HG03565 (cell line): ENCODE measurements at regions not wholly inside any gene's neighbourhood (a gene's known extent, or its start where the extent isn't known, plus 50 kb on each side); places are given as distances from the start of the nearest gene placed in this dataset.

Experiments
- ATAC-seq: cut with Tn5 transposase; IDR thresholded peaks from one replicate; pipeline ENCODE4 v1.9.1; 2021; ENCODE audit warnings: mild to moderate bottlenecking, moderate library complexity; ENCODE audit not compliant: unreplicated experiment

GRCh38 chr1:37127254-37127748 is 93.0 kb upstream of the GRIK3 start:
- no peak for ATAC-seq

GRCh38 chr1:37128091-37128490 is 93.8 kb upstream of the GRIK3 start:
- no peak for ATAC-seq

GRCh38 chr1:37130221-37130948 is 96.1 kb upstream of the GRIK3 start:
- no peak for ATAC-seq

- no peak for ATAC-seq
Observed at GRCh38 chr1:37131281-37131680, 97.0 kb upstream of the GRIK3 start.

- ATAC-seq: no peak
Observed at GRCh38 chr1:37133276-37134145, 99.2 kb upstream of the GRIK3 start.

- no peak for ATAC-seq
Observed at GRCh38 chr1:37134599-37134998, 100.3 kb upstream of the GRIK3 start.

- no peak for ATAC-seq
Observed at GRCh38 chr1:37135032-37135431, 100.7 kb upstream of the GRIK3 start.

- no peak for ATAC-seq
Observed at GRCh38 chr1:37137014-37137413, 102.7 kb upstream of the GRIK3 start.

GRCh38 chr1:37137601-37138000 is 103.3 kb upstream of the GRIK3 start:
- ATAC-seq: no peak

- ATAC-seq: no peak
Observed at GRCh38 chr1:37143800-37144199, 109.5 kb upstream of the GRIK3 start.

GRCh38 chr1:37146071-37146470 is 111.8 kb upstream of the GRIK3 start:
- no peak for ATAC-seq

- no peak for ATAC-seq
Observed at GRCh38 chr1:37147392-37147831, 113.1 kb upstream of the GRIK3 start.

GRCh38 chr1:37147906-37148305 is 113.6 kb upstream of the GRIK3 start:
- no peak for ATAC-seq

GRCh38 chr1:37148663-37149062 is 114.3 kb upstream of the GRIK3 start:
- ATAC-seq: no peak

- no peak for ATAC-seq
Observed at GRCh38 chr1:37149296-37149695, 115.0 kb upstream of the GRIK3 start.

GRCh38 chr1:37150986-37151385 is 116.7 kb upstream of the GRIK3 start:
- no peak for ATAC-seq

- ATAC-seq: no peak
Observed at GRCh38 chr1:37151789-37152188, 117.5 kb upstream of the GRIK3 start.

GRCh38 chr1:37152491-37152890 is 118.2 kb upstream of the GRIK3 start:
- no peak for ATAC-seq

- no peak for ATAC-seq
Observed at GRCh38 chr1:37153116-37154100, 119.1 kb upstream of the GRIK3 start.

GRCh38 chr1:37156646-37157045 is 122.3 kb upstream of the GRIK3 start:
- ATAC-seq: no peak

- ATAC-seq: no peak
Observed at GRCh38 chr1:37157634-37158033, 123.3 kb upstream of the GRIK3 start.
